ENCODE measurements at regions not wholly inside any gene's neighbourhood (a gene's known extent, or its start where the extent isn't known, plus 50 kb on each side); places are given as distances from the start of the nearest gene placed in this dataset.

GRCh38 chr7:49397750-49398149, 375.7 kb upstream of the VWC2 start:
- TF ChIP-seq, protein P1, sequence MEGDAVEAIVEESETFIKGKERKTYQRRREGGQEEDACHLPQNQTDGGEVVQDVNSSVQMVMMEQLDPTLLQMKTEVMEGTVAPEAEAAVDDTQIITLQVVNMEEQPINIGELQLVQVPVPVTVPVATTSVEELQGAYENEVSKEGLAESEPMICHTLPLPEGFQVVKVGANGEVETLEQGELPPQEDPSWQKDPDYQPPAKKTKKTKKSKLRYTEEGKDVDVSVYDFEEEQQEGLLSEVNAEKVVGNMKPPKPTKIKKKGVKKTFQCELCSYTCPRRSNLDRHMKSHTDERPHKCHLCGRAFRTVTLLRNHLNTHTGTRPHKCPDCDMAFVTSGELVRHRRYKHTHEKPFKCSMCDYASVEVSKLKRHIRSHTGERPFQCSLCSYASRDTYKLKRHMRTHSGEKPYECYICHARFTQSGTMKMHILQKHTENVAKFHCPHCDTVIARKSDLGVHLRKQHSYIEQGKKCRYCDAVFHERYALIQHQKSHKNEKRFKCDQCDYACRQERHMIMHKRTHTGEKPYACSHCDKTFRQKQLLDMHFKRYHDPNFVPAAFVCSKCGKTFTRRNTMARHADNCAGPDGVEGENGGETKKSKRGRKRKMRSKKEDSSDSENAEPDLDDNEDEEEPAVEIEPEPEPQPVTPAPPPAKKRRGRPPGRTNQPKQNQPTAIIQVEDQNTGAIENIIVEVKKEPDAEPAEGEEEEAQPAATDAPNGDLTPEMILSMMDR (conservative IDR thresholded peaks at IDR 0.05), result no peak
- no peak for TF ChIP-seq ZFX (IDR thresholded peaks at IDR 0.05)
- no peak overlapping the region for H3K27ac ChIP-seq

GRCh38 chr7:49398236-49398635, 375.2 kb upstream of the VWC2 start:
- TF ChIP-seq, protein P1 (conservative IDR thresholded peaks at IDR 0.05), result no peak
- TF ChIP-seq ZFX (IDR thresholded peaks at IDR 0.05), result no peak
- H3K27ac ChIP-seq, result no peak overlapping the region

DNA sequence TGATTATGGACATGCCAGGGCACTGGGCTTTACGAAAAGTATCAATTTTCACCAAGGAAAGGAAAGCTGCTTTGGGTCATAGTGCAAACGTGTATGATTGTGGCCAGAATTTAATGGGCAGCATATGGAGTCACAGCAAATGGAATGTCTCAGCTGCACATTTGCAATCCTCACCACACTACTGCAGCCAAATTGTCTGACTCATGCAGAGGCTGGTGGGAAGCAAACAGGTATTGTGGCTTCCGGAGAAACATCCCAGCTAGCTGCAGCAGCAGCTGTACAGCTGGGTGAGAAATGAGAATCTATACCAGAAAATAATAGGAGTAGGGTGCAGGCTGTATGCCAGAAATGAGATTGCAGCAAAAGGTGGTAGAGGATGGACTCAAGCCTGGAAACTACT, 374.7 kb upstream of the VWC2 start:
- TF ChIP-seq ZFX (IDR thresholded peaks at IDR 0.05), result no peak
- TF ChIP-seq, protein P1 (conservative IDR thresholded peaks at IDR 0.05), result no peak

GRCh38 chr7:49400891-49401550, 372.4 kb upstream of the VWC2 start:
- TF ChIP-seq ZFX (IDR thresholded peaks at IDR 0.05), result no peak
- TF ChIP-seq, protein P1 (conservative IDR thresholded peaks at IDR 0.05), result no peak
- H3K27ac ChIP-seq, result no peak overlapping the region

More for the DNA sequence above, 374.7 kb upstream of the VWC2 start:
- H3K27ac ChIP-seq, result no peak overlapping the region

DNA sequence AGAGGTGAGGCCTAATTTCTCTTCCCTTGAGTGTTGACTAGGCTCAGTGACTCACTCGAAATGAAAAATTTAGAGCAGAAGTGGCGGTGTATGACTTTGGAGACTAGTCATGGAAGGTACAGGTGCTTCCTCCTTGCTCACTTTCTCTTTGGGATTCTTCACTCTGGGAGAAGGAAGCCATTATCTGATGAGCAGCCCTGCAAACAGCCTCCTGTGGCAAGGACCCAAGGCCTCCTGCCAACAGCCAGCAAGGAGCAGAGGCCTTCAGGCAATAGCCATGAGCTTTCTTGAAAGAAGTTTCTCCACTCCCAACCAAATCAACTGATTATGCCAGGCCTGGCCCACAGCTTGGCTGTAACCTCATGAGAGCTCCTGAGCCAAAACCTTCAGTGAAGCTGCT, 369.6 kb upstream of the VWC2 start:
- H3K27ac ChIP-seq, result peak overlapping the region; percentile 35; the same call in 1 of the 2 replicates
- no peak for TF ChIP-seq ZFX (IDR thresholded peaks at IDR 0.05)
- TF ChIP-seq, protein P1 (conservative IDR thresholded peaks at IDR 0.05), result no peak

- no peak overlapping the region for H3K27ac ChIP-seq
- TF ChIP-seq ZFX (IDR thresholded peaks at IDR 0.05), result no peak
- TF ChIP-seq, protein P1 (conservative IDR thresholded peaks at IDR 0.05), result no peak
Observed at GRCh38 chr7:49407205-49407604, 366.2 kb upstream of the VWC2 start.

- TF ChIP-seq, protein P1 (conservative IDR thresholded peaks at IDR 0.05), result no peak
- TF ChIP-seq ZFX (IDR thresholded peaks at IDR 0.05), result no peak
Observed at GRCh38 chr7:49417034-49417433, 356.4 kb upstream of the VWC2 start.

More at GRCh38 chr7:49417034-49417433, 356.4 kb upstream of the VWC2 start:
- no peak overlapping the region for H3K27ac ChIP-seq

All from C4-2B (cell line).